ENCODE measurements at regions not wholly inside any gene's neighbourhood (a gene's known extent, or its start where the extent isn't known, plus 50 kb on each side); places are given as distances from the start of the nearest gene placed in this dataset.
"Not testable (repeated sequence)": the region's sequence is repeated elsewhere in the genome, so short reads cannot be mapped to it uniquely, and the experiment has no call there.

DNA sequence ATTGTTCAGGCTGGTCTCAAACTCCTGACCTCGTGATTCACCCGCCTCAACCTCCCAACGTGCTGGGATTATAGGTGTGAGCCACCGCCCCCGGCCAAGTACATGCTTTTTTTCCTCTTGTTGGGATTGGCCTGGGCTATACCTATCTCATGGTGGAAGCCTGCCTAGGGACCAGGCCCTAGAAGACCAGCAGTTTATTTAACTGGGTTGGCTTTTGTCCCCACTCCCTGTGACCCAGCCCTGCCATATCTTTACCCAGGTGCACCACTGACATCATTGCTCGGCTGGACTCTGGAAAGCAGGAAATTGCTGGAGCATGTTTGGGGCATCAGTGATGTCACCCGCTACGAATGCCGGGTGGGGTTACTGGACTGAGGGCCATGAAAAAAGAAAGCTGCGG is 955.5 kb downstream of the SPATA31A6 start:
- H2AFZ ChIP-seq (ENCODE audit: low read depth); H3K79me2 ChIP-seq (ENCODE audit: insufficient read depth); CTCF ChIA-PET; POLR2A ChIA-PET; DNase-seq; H3K4me3 ChIP-seq (ENCODE audit: low read depth in 2 of 2, low read length in 1 of 2); H3K9me2 ChIP-seq; H3K9me3 ChIP-seq; H3K27me3 ChIP-seq (ENCODE audit: insufficient read depth); H3K36me3 ChIP-seq (replicated peaks in 1 of 2; ENCODE audit: control insufficient read depth in 1 of 2, insufficient read depth in 2 of 2, low read length in 1 of 2); H4K20me1 ChIP-seq (ENCODE audit: insufficient read depth): not testable (repeated sequence)
- Histone ChIP-seq H3K27ac (ENCODE audit: low read depth in 2 of 2, low read length in 1 of 2) (peak overlapping the region in 1 of 2 experiments; percentile 96; a peak in 2 of 4 replicates), H3K4me2 (0 out of 2 replicates have a peak overlapping the region, but pooled peaks have one; percentile 19), H3K4me1 (ENCODE audit: control insufficient read depth in 1 of 2, insufficient read depth in 2 of 2, low read depth in 1 of 2, low read length in 1 of 2) (peaks cover 0 to 11% of the 10 kb centered on the region in 2 experiments; a peak in 1 of 4 replicates), H3K9ac (peak overlapping the region; percentile 36), H3F3A (replicated peaks; ENCODE audit: insufficient read depth) (peaks cover 11% of the 10 kb centered on the region)
- 37% methylated on average over 6 of the region's 10 CpGs for WGBS (ENCODE audit: low lambda C conversion rate)

- H3K4me2 ChIP-seq = peak overlapping the region; percentile 71; the same call in 1 of the 2 replicates
- H3K79me2 ChIP-seq (ENCODE audit: insufficient read depth); CTCF ChIA-PET; H3K4me3 ChIP-seq (ENCODE audit: low read depth in 2 of 2, low read length in 1 of 2); H2AFZ ChIP-seq (ENCODE audit: low read depth); H3K9me3 ChIP-seq; DNase-seq; H3K27me3 ChIP-seq (ENCODE audit: insufficient read depth); H3K36me3 ChIP-seq (replicated peaks in 1 of 2; ENCODE audit: control insufficient read depth in 1 of 2, insufficient read depth in 2 of 2, low read length in 1 of 2); H3K9me2 ChIP-seq; H4K20me1 ChIP-seq (ENCODE audit: insufficient read depth); POLR2A ChIA-PET: not testable (repeated sequence)
- H3K4me1 ChIP-seq (ENCODE audit: control insufficient read depth in 1 of 2, insufficient read depth in 2 of 2, low read depth in 1 of 2, low read length in 1 of 2) = peaks cover 0 to 11% of the 10 kb centered on the region in 2 experiments; a peak in 1 of 4 replicates
- H3K9ac ChIP-seq = peak overlapping the region; percentile 81; the same call in 1 of the 2 replicates
- H3F3A ChIP-seq (replicated peaks; ENCODE audit: insufficient read depth) = peaks cover 11% of the 10 kb centered on the region
- 0% methylated on average over 1 of the region's 5 CpGs for WGBS (ENCODE audit: low lambda C conversion rate)
- peak overlapping the region in 1 of 2 experiments; percentile 96; a peak in 2 of 4 replicates for H3K27ac ChIP-seq (ENCODE audit: low read depth in 2 of 2, low read length in 1 of 2)
These were observed 955.9 kb downstream of the SPATA31A6 start for GRCh38 chr9:43139349-43139748.

DNA sequence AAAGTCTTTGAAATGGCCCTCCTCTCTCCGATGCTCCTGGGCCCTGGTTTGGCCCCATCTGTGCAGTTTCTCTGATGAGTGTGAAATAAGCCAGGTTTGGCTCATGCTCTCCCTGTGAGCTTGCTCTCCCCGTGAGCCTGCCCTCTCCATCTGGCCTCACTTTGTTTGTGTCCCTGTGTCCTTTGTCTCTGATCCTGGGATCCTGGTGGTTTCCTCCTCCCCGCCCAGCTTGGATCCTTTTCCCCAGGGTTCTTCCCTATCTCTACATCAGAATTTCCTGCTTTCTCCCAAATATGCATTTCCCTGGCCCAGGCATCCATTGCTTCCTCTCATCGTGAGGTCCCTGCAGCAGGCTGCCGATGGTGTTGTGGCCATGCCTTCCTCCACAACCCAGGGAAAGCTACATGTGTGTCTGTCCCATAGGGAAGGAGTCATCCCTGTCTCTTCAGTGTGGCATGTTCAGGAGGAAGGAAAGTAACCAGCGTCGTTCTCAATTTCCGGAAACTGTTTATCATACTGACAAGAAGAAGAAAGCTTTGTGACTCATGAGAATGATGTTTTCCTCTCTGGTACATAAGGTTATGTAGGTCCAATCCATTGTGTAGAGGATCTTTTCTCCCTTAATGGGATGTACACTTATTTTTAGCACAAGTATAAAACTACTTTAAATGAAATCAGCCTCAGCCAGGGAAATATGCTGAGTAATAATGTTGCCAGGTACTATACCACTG is 956.6 kb downstream of the SPATA31A6 start:
- H3K27me3 ChIP-seq (ENCODE audit: insufficient read depth); DNase-seq; CTCF ChIA-PET; H3K9me2 ChIP-seq; POLR2A ChIA-PET; H3K4me3 ChIP-seq (ENCODE audit: low read depth in 2 of 2, low read length in 1 of 2); H3K79me2 ChIP-seq (ENCODE audit: insufficient read depth); H4K20me1 ChIP-seq (ENCODE audit: insufficient read depth); H3K9me3 ChIP-seq; H2AFZ ChIP-seq (ENCODE audit: low read depth); H3K36me3 ChIP-seq (replicated peaks in 1 of 2; ENCODE audit: control insufficient read depth in 1 of 2, insufficient read depth in 2 of 2, low read length in 1 of 2): not testable (repeated sequence)
- peaks cover 0 to 11% of the 10 kb centered on the region in 2 experiments; a peak in 1 of 4 replicates for H3K4me1 ChIP-seq (ENCODE audit: control insufficient read depth in 1 of 2, insufficient read depth in 2 of 2, low read depth in 1 of 2, low read length in 1 of 2)
- peak overlapping the region; percentile 71 for H3K4me2 ChIP-seq
- H3K9ac ChIP-seq = peak overlapping the region; percentile 81
- peaks cover 11% of the 10 kb centered on the region for H3F3A ChIP-seq (replicated peaks; ENCODE audit: insufficient read depth)
- 6% methylated on average over 6 of the region's 8 CpGs for WGBS (ENCODE audit: low lambda C conversion rate)
- TF ChIP-seq EP300 (IDR thresholded peaks at IDR 0.05; ENCODE audit: borderline replicate concordance in 1 of 2, low read depth in 1 of 2, low read length in 1 of 2) (peak in 1 of 2 experiments; percentile 72; a peak in 2 of 4 replicates), RXRA (IDR thresholded peaks at IDR 0.05; ENCODE audit: borderline replicate concordance, low read depth) (peak; percentile 71; the same call in 1 of the 2 replicates), MEF2A (IDR thresholded peaks at IDR 0.05; ENCODE audit: borderline replicate concordance, low read depth) (peak; percentile 48; the same call in 1 of the 2 replicates), NFIC (IDR thresholded peaks at IDR 0.05; ENCODE audit: borderline replicate concordance) (peak; percentile 44; the same call in 1 of the 2 replicates), GABPA (IDR thresholded peaks at IDR 0.05; ENCODE audit: low read depth) (peak; percentile 53), FOSL2 (IDR thresholded peaks at IDR 0.05; ENCODE audit: borderline replicate concordance, low read depth) (peak; percentile 68; the same call in 1 of the 2 replicates), JUND (IDR thresholded peaks at IDR 0.05) (peak; percentile 77), TCF12 (IDR thresholded peaks at IDR 0.05) (peak; percentile 75)
- TF ChIP-seq, protein P1, sequence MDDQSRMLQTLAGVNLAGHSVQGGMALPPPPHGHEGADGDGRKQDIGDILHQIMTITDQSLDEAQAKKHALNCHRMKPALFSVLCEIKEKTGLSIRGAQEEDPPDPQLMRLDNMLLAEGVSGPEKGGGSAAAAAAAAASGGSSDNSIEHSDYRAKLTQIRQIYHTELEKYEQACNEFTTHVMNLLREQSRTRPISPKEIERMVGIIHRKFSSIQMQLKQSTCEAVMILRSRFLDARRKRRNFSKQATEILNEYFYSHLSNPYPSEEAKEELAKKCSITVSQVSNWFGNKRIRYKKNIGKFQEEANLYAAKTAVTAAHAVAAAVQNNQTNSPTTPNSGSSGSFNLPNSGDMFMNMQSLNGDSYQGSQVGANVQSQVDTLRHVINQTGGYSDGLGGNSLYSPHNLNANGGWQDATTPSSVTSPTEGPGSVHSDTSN (IDR thresholded peaks at IDR 0.05) = peak; percentile 90
- H3K27ac ChIP-seq (ENCODE audit: low read depth in 2 of 2, low read length in 1 of 2) = peak overlapping the region; percentile 39 to 96; a peak in 3 of 4 replicates
